ENCODE measurements at regions not wholly inside any gene's neighbourhood (a gene's known extent, or its start where the extent isn't known, plus 50 kb on each side); places are given as distances from the start of the nearest gene placed in this dataset.

DNA sequence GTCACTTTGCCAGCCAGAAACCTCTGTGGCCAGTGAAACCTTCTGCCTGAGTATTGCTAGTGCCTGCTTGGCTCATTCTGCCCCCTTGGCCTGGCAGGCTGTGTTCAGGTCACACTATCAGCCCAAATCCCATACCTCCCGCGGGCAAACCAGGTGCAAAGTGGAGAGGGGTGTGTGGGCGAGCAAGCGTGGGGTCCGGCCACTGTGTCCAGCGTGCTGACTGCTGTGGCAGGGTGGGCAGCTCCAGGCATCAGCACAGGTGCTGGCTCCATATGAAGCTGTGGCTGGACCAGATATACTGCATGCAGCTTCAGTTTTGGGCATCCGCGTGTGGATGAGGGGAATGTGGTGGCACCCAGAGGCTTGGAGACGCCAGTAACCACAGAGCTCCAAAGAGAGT, 576.5 kb upstream of the EDIL3 start:
- Mint-ChIP-seq H3K27ac (ENCODE audit: unreplicated experiment) (no peak overlapping the region), H3K27me3 (ENCODE audit: low read depth) (peaks cover 1% of the 10 kb centered on the region), H3K4me1 (ENCODE audit: low read depth) (no peaks in the 10 kb centered on the region), H3K36me3 (ENCODE audit: low read depth) (no peaks in the 10 kb centered on the region), H3K9me3 (ENCODE audit: low read depth) (peaks cover 3% of the 10 kb centered on the region), H3K4me3 (ENCODE audit: unreplicated experiment) (no peak overlapping the region)
- DNase-seq (ENCODE audit: low spot score) = no peak
- TF ChIP-seq, protein P1, sequence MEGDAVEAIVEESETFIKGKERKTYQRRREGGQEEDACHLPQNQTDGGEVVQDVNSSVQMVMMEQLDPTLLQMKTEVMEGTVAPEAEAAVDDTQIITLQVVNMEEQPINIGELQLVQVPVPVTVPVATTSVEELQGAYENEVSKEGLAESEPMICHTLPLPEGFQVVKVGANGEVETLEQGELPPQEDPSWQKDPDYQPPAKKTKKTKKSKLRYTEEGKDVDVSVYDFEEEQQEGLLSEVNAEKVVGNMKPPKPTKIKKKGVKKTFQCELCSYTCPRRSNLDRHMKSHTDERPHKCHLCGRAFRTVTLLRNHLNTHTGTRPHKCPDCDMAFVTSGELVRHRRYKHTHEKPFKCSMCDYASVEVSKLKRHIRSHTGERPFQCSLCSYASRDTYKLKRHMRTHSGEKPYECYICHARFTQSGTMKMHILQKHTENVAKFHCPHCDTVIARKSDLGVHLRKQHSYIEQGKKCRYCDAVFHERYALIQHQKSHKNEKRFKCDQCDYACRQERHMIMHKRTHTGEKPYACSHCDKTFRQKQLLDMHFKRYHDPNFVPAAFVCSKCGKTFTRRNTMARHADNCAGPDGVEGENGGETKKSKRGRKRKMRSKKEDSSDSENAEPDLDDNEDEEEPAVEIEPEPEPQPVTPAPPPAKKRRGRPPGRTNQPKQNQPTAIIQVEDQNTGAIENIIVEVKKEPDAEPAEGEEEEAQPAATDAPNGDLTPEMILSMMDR (IDR thresholded peaks at IDR 0.05) = no peak

DNA sequence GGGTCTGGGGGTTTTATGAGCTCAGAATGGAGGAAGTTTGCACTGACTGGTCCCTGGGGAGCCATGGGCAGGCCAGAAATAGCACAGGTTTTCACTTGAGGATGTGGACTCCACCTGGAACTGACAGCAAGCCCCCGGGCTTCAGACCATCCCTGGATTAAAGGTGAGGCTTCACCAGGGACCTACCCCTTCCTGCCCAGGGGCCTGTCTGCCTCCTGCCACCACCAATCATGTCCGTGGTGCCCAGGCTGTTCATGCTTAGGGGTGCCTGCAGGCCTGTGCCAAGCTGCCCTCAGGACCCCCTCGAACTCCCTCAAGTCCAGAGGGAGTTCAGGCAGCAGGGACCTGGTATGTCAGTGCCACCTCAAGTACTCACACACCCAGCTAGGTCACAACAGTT, 577.2 kb upstream of the EDIL3 start:
- DNase-seq (ENCODE audit: low spot score) = no peak
- H3K4me1 Mint-ChIP-seq (ENCODE audit: low read depth) = no peaks in the 10 kb centered on the region
- no peak overlapping the region for H3K27ac Mint-ChIP-seq (ENCODE audit: unreplicated experiment)
- H3K27me3 Mint-ChIP-seq (ENCODE audit: low read depth) = peaks cover 2% of the 10 kb centered on the region
- TF ChIP-seq, protein P1 (IDR thresholded peaks at IDR 0.05) = no peak
- H3K4me3 Mint-ChIP-seq (ENCODE audit: unreplicated experiment) = no peak overlapping the region
- H3K36me3 Mint-ChIP-seq (ENCODE audit: low read depth) = no peaks in the 10 kb centered on the region
- H3K9me3 Mint-ChIP-seq (ENCODE audit: low read depth) = peaks cover 3% of the 10 kb centered on the region

DNA sequence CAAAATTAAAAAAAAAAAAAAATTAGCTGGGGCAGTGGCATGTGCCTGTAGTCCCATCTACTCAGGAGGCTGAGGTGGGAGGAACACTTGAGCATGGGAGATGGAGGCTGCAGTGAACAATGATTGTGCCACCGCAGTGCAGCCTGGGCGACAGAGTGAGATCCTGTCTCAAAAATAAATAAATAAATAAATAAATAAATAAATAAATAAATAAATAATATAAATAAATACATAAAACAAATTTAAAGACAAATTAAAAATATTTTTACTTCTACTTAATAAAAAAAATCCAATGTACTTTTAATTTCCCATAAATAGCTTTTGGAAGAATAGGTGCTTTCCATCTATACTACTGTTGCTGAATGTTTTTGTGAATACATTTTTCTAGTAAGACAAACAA, 598.4 kb upstream of the EDIL3 start:
- no peak overlapping the region for H3K27ac Mint-ChIP-seq (ENCODE audit: unreplicated experiment)
- no peaks in the 10 kb centered on the region for H3K36me3 Mint-ChIP-seq (ENCODE audit: low read depth)
- no peaks in the 10 kb centered on the region for H3K9me3 Mint-ChIP-seq (ENCODE audit: low read depth)
- no peak overlapping the region for H3K4me3 Mint-ChIP-seq (ENCODE audit: unreplicated experiment)
- TF ChIP-seq, protein P1 (IDR thresholded peaks at IDR 0.05) = no peak
- no peaks in the 10 kb centered on the region for H3K4me1 Mint-ChIP-seq (ENCODE audit: low read depth)
- DNase-seq (ENCODE audit: low spot score) = no peak
- H3K27me3 Mint-ChIP-seq (ENCODE audit: low read depth) = no peaks in the 10 kb centered on the region

DNA sequence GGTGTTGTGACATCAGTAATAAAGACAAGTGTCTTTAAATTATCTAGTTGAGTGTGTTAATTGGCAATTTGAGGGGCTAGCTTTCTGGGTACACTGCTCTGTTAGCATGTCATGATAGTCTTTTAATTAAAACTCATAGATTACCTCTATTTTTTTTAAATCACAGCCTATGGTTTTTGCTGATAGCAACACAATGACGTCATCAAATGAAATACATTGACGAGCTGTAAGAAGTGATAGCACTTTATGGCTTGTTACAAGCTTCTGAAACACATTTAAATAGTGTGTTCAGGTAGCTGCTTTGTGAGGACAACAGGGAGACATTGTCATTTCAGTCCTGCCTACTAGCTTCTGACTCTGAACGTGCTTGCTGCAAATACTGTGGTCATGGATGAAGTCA, 600.5 kb upstream of the EDIL3 start:
- Mint-ChIP-seq H3K36me3 (ENCODE audit: low read depth) (no peaks in the 10 kb centered on the region), H3K27ac (ENCODE audit: unreplicated experiment) (no peak overlapping the region), H3K9me3 (ENCODE audit: low read depth) (no peaks in the 10 kb centered on the region), H3K4me1 (ENCODE audit: low read depth) (no peaks in the 10 kb centered on the region), H3K27me3 (ENCODE audit: low read depth) (peaks cover 2% of the 10 kb centered on the region), H3K4me3 (ENCODE audit: unreplicated experiment) (no peak overlapping the region)
- TF ChIP-seq, protein P1 (IDR thresholded peaks at IDR 0.05) = no peak
- DNase-seq (ENCODE audit: low spot score) = no peak

DNA sequence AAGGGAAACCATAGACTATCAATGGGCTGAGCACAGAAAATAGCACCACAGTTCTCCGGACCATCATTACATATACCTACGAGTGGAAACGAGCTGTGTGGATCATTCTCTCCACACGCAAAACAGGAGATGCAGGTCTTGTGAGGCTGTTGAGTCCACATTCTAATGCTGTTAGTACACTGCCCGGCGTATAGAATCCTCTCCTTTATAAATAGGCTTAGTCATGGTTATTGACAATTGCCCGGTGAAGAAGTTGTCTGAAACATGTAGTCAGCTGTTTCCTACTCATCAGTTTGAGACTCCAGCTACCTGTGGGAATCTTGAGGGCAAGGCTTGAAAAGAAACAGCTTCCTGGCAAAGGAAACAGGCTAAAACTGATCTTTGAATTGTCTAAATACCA, 602.0 kb upstream of the EDIL3 start:
- H3K4me1 Mint-ChIP-seq (ENCODE audit: low read depth) = no peaks in the 10 kb centered on the region
- no peak overlapping the region for H3K4me3 Mint-ChIP-seq (ENCODE audit: unreplicated experiment)
- H3K9me3 Mint-ChIP-seq (ENCODE audit: low read depth) = no peaks in the 10 kb centered on the region
- no peak for DNase-seq (ENCODE audit: low spot score)
- no peak overlapping the region for H3K27ac Mint-ChIP-seq (ENCODE audit: unreplicated experiment)
- TF ChIP-seq, protein P1 (IDR thresholded peaks at IDR 0.05) = no peak
- H3K27me3 Mint-ChIP-seq (ENCODE audit: low read depth) = peaks cover 5% of the 10 kb centered on the region
- no peaks in the 10 kb centered on the region for H3K36me3 Mint-ChIP-seq (ENCODE audit: low read depth)
